PC-9 (cell line): ENCODE measurements at regions not wholly inside any gene's neighbourhood (a gene's known extent, or its start where the extent isn't known, plus 50 kb on each side); places are given as distances from the start of the nearest gene placed in this dataset.

ENCODE experiments used
- BruUV-seq: library from RNA; stranded (reverse); fragments of 400-500 nt; replicated peaks from 2 replicates; lab custom pipeline; 2021; lab: Mats Ljungman, UMichigan
- CTCF ChIA-PET: fragments of 300-600 bp; sonication (Branson Sonifier 250); formaldehyde crosslinking; loops from one replicate; lab custom pipeline; 2022; ENCODE audit warnings: antibody characterized with exemption; lab: Charles Lee
- POLR2A ChIA-PET: fragments of 300-600 bp; sonication (Branson Sonifier 250); formaldehyde crosslinking; loops from one replicate; lab custom pipeline; 2022; ENCODE audit warnings: antibody characterized with exemption; ENCODE audit not compliant: unreplicated experiment; lab: Charles Lee
- DNase-seq, 2 experiments: peaks; one replicate each; pipeline versions ENCODE4 v3.0.0 to v3.0.0-alpha.2; 2015 to 2022; ENCODE audit warnings: mixed read lengths in 1 of 2
- H2AFZ ChIP-seq: fragments of 200-600 bp; sonication (generic); 2 replicates; pipeline ENCODE4 v1.8.1; 2017; ENCODE audit warnings: antibody characterized with exemption
- H3F3A ChIP-seq: fragments of 200-600 bp; sonication (generic); 2 replicates; pipeline ENCODE4 v1.8.1; 2017; ENCODE audit warnings: antibody characterized with exemption, mild to moderate bottlenecking, low read depth; ENCODE audit not compliant: insufficient read depth
- H3K27ac ChIP-seq: fragments of 200-600 bp; sonication (generic); 2 replicates; pipeline ENCODE4 v1.6.1; 2016; ENCODE audit warnings: mixed run types
- H3K27me3 ChIP-seq: fragments of 200-600 bp; sonication (generic); 2 replicates; pipeline ENCODE4 v1.6.1; 2016; ENCODE audit warnings: low read depth, mixed run types; ENCODE audit not compliant: insufficient read depth
- H3K36me3 ChIP-seq: fragments of 200-600 bp; sonication (generic); 2 replicates; pipeline ENCODE4 v1.6.1; 2016; ENCODE audit warnings: low read depth, mixed run types
- H3K4me1 ChIP-seq: fragments of 200-600 bp; sonication (generic); replicated peaks from 2 replicates; pipeline ENCODE4 v1.6.1; 2016; ENCODE audit warnings: mixed run types; ENCODE audit not compliant: insufficient read depth
- H3K4me2 ChIP-seq: fragments of 200-600 bp; sonication (generic); 2 replicates; pipeline ENCODE4 v1.6.1; 2017; ENCODE audit warnings: mixed run types
- H3K4me3 ChIP-seq: fragments of 200-600 bp; sonication (generic); 2 replicates; pipeline ENCODE4 v1.6.1; 2016; ENCODE audit warnings: mixed run types
- H3K79me2 ChIP-seq: fragments of 200-600 bp; sonication (generic); 2 replicates; pipeline ENCODE4 v1.6.1; 2017; ENCODE audit warnings: low read depth, mixed run types
- H3K9me2 ChIP-seq: fragments of 200-600 bp; sonication (generic); 2 replicates; pipeline ENCODE4 v1.8.1; 2017; ENCODE audit warnings: mild to moderate bottlenecking; ENCODE audit not compliant: insufficient read depth
- H3K9me3 ChIP-seq: fragments of 200-600 bp; sonication (generic); 2 replicates; pipeline ENCODE4 v1.8.1; 2016; ENCODE audit warnings: low read depth; ENCODE audit not compliant: insufficient read depth
- H4K20me1 ChIP-seq: fragments of 200-600 bp; sonication (generic); 2 replicates; pipeline ENCODE4 v1.8.1; 2017; ENCODE audit not compliant: insufficient read depth
- CTCF ChIP-seq: fragments of 200-600 bp; sonication (generic); conservative IDR thresholded peaks from 2 replicates; pipeline ENCODE4 v1.6.1; 2017; ENCODE audit warnings: mixed run types, antibody characterized with exemption, mild to moderate bottlenecking, moderate library complexity
- EZH2 ChIP-seq: fragments of 200-600 bp; sonication (generic); IDR thresholded peaks from 2 replicates; pipeline ENCODE4 v1.8.0; 2017; ENCODE audit warnings: antibody characterized with exemption, low read depth
- intact Hi-C: fragments of 100-400 bp; cut with micrococcal nuclease; formaldehyde crosslinking; loops from one replicate; pipeline ENCODE4 v1.10.0; 2022; ENCODE audit not compliant: unreplicated experiment

- TF ChIP-seq EZH2 (no peak), CTCF (no peak)
- POLR2A ChIA-PET = no interaction called here
- Histone ChIP-seq H3K36me3 (no peaks in the 10 kb centered on the region), H3K79me2 (no peaks in the 10 kb centered on the region), H3K4me1 (no peaks in the 10 kb centered on the region), H3K9me3 (no peaks in the 10 kb centered on the region), H2AFZ (no peak overlapping the region), H4K20me1 (no peaks in the 10 kb centered on the region), H3K27me3 (no peaks in the 10 kb centered on the region), H3K4me3 (no peak overlapping the region), H3K4me2 (no peak overlapping the region), H3K27ac (no peak overlapping the region), H3K9me2 (no peaks in the 10 kb centered on the region), H3F3A (no peaks in the 10 kb centered on the region)
- CTCF ChIA-PET = no interaction called here
- intact Hi-C loops = no loop called here
- no peak for DNase-seq
- BruUV-seq = no TSS peak
Observed at GRCh38 chr6:120869397-120869796, 464.9 kb downstream of the TBC1D32 start.

GRCh38 chr6:120857422-120857821 is 476.9 kb downstream of the TBC1D32 start:
- CTCF ChIA-PET = no interaction called here
- Histone ChIP-seq H3K4me3 (no peak overlapping the region), H3K4me1 (no peaks in the 10 kb centered on the region), H3K27ac (no peak overlapping the region), H3K9me2 (no peaks in the 10 kb centered on the region), H4K20me1 (no peaks in the 10 kb centered on the region), H3K79me2 (no peaks in the 10 kb centered on the region), H3K4me2 (no peak overlapping the region), H3K9me3 (no peaks in the 10 kb centered on the region), H2AFZ (no peak overlapping the region), H3K36me3 (no peaks in the 10 kb centered on the region), H3K27me3 (no peaks in the 10 kb centered on the region), H3F3A (no peaks in the 10 kb centered on the region)
- intact Hi-C loops = no loop called here
- POLR2A ChIA-PET = no interaction called here
- no TSS peak for BruUV-seq
- no peak for DNase-seq
- no peak for TF ChIP-seq CTCF
- no peak for TF ChIP-seq EZH2

DNA sequence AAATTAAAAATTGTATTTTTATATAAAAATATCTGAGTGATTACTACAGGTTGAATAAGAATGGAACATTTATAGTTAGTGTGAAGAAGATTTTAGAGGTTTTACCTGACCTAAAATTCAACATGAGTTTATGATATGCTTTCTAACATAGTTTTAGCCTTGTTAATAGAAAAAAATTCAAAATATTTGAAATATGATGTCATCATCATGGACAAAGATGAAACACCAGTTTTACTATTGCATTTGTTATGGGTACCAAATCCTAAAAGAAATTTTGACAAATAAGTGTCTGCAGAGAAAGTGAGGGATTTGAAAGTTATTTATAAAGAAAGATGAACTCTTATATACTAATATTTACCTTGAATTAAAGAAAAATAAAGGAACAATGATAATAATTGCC is 479.7 kb downstream of the TBC1D32 start:
- no peaks in the 10 kb centered on the region for H3K36me3 ChIP-seq
- intact Hi-C loops = no loop called here
- no peak overlapping the region for H3K4me2 ChIP-seq
- POLR2A ChIA-PET = no interaction called here
- no peak overlapping the region for H3K4me3 ChIP-seq
- TF ChIP-seq CTCF (no peak), EZH2 (no peak)
- DNase-seq = no peak
- CTCF ChIA-PET = no interaction called here
- H4K20me1 ChIP-seq = no peaks in the 10 kb centered on the region
- no TSS peak for BruUV-seq
- H3K9me2 ChIP-seq = no peaks in the 10 kb centered on the region
- no peaks in the 10 kb centered on the region for H3K4me1 ChIP-seq
- no peaks in the 10 kb centered on the region for H3K9me3 ChIP-seq
- H2AFZ ChIP-seq = no peak overlapping the region
- no peaks in the 10 kb centered on the region for H3F3A ChIP-seq
- no peaks in the 10 kb centered on the region for H3K27me3 ChIP-seq
- no peaks in the 10 kb centered on the region for H3K79me2 ChIP-seq
- H3K27ac ChIP-seq = no peak overlapping the region
